A673 (cell line): ENCODE measurements at regions not wholly inside any gene's neighbourhood (a gene's known extent, or its start where the extent isn't known, plus 50 kb on each side); places are given as distances from the start of the nearest gene placed in this dataset.

ENCODE experiments used
- BruUV-seq: library from RNA; stranded (reverse); fragments of 400-500 nt; replicated peaks from 2 replicates; lab custom pipeline; 2021; lab: Mats Ljungman, UMichigan
- CTCF ChIA-PET: fragments of 300-600 bp; sonication (Branson Sonifier 250); formaldehyde crosslinking; loops from one replicate; lab custom pipeline; 2022; ENCODE audit warnings: antibody characterized with exemption; lab: Charles Lee
- POLR2A ChIA-PET: fragments of 300-600 bp; sonication (Branson Sonifier 250); formaldehyde crosslinking; loops from one replicate; lab custom pipeline; 2022; ENCODE audit warnings: antibody characterized with exemption; ENCODE audit not compliant: low non-redundant PET; lab: Charles Lee
- DNase-seq: peaks from one replicate; pipeline ENCODE4 v3.0.0-alpha.2; 2015; ENCODE audit warnings: low spot score
- H3K27ac ChIP-seq: fragments of 200-600 bp; sonication (generic); 2 replicates; pipeline ENCODE4 v1.5.1; 2016; ENCODE audit warnings: mixed run types, low read depth, mild to moderate bottlenecking, mixed read lengths, antibody characterized with exemption, low read length; ENCODE audit not compliant: poor library complexity, severe bottlenecking
- H3K27me3 ChIP-seq: fragments of 200-600 bp; sonication (generic); replicated peaks from 2 replicates; pipeline ENCODE4 v1.6.1; 2017; ENCODE audit warnings: mixed run types, low read depth, mild to moderate bottlenecking, mixed read lengths, antibody characterized with exemption, low read length; ENCODE audit not compliant: insufficient read depth, poor library complexity
- H3K36me3 ChIP-seq: fragments of 200-600 bp; sonication (generic); 2 replicates; pipeline ENCODE4 v1.6.1; 2016; ENCODE audit warnings: mixed run types, mild to moderate bottlenecking, mixed read lengths, antibody characterized with exemption, low read length; ENCODE audit not compliant: insufficient read depth, poor library complexity, severe bottlenecking
- H3K4me1 ChIP-seq: fragments of 200-600 bp; sonication (generic); 2 replicates; pipeline ENCODE4 v1.6.1; 2017; ENCODE audit warnings: mixed run types, mild to moderate bottlenecking, mixed read lengths, antibody characterized with exemption, low read length; ENCODE audit not compliant: insufficient read depth, poor library complexity, severe bottlenecking
- H3K4me3 ChIP-seq: fragments of 200-600 bp; sonication (generic); 2 replicates; pipeline ENCODE4 v1.5.1; 2016; ENCODE audit warnings: low read depth, mixed run types, mild to moderate bottlenecking, mixed read lengths, low read length; ENCODE audit not compliant: poor library complexity, severe bottlenecking
- H3K9me3 ChIP-seq: fragments of 200-600 bp; sonication (generic); 2 replicates; pipeline ENCODE4 v1.6.1; 2016; ENCODE audit warnings: mixed run types, low read depth, mild to moderate bottlenecking, mixed read lengths, antibody characterized with exemption, low read length; ENCODE audit not compliant: poor library complexity, severe bottlenecking
- CTCF ChIP-seq: fragments of 300-800, 200-600 bp; sonication (generic); conservative IDR thresholded peaks from 2 replicates; pipeline ENCODE4 v1.5.1; 2017; ENCODE audit warnings: low read depth, mild to moderate bottlenecking, antibody characterized with exemption, low read length, moderate library complexity, mixed read lengths
- EZH2 ChIP-seq: fragments of 200-600 bp; sonication (generic); IDR thresholded peaks from 2 replicates; pipeline ENCODE4 v1.6.1; 2017; ENCODE audit warnings: borderline replicate concordance, low read depth, mild to moderate bottlenecking, mixed read lengths, antibody characterized with exemption, low read length; ENCODE audit not compliant: poor library complexity, severe bottlenecking
- intact Hi-C: fragments of 100-400 bp; cut with micrococcal nuclease; formaldehyde crosslinking; loops from one replicate; pipeline ENCODE4 v1.10.0; 2022; ENCODE audit not compliant: unreplicated experiment

- CTCF ChIA-PET = no interaction called here
- Histone ChIP-seq H3K27ac (no peak overlapping the region), H3K36me3 (no peaks in the 10 kb centered on the region), H3K4me1 (no peaks in the 10 kb centered on the region), H3K4me3 (no peak overlapping the region), H3K9me3 (no peaks in the 10 kb centered on the region), H3K27me3 (no peaks in the 10 kb centered on the region)
- TF ChIP-seq CTCF = no peak
- TF ChIP-seq EZH2 = no peak
- POLR2A ChIA-PET = no interaction called here
- intact Hi-C loops = no loop called here
- DNase-seq = no peak
- BruUV-seq = no TSS peak
Measured at GRCh38 chrX:4809571-4809970, 1096.1 kb upstream of the PRKX start.

- Histone ChIP-seq H3K4me1 (no peaks in the 10 kb centered on the region), H3K4me3 (no peak overlapping the region), H3K27ac (no peak overlapping the region), H3K9me3 (no peaks in the 10 kb centered on the region), H3K36me3 (no peaks in the 10 kb centered on the region), H3K27me3 (no peaks in the 10 kb centered on the region)
- no peak for TF ChIP-seq EZH2
- TF ChIP-seq CTCF = no peak
- no peak for DNase-seq
- BruUV-seq = no TSS peak
- ChIA-PET POLR2A (no interaction called here), CTCF (no interaction called here)
- intact Hi-C loops = no loop called here
Measured at GRCh38 chrX:4805502-4805901, 1092.1 kb upstream of the PRKX start.

- Histone ChIP-seq H3K36me3 (no peaks in the 10 kb centered on the region), H3K4me1 (no peaks in the 10 kb centered on the region), H3K27me3 (no peaks in the 10 kb centered on the region), H3K9me3 (no peaks in the 10 kb centered on the region), H3K27ac (no peak overlapping the region), H3K4me3 (no peak overlapping the region)
- ChIA-PET CTCF (no interaction called here), POLR2A (no interaction called here)
- no peak for TF ChIP-seq EZH2
- no peak for TF ChIP-seq CTCF
- no peak for DNase-seq
- no TSS peak for BruUV-seq
- intact Hi-C loops = no loop called here
Measured at GRCh38 chrX:4800756-4801155, 1087.3 kb upstream of the PRKX start.
